GM10248 (cell line): ENCODE measurements at regions not wholly inside any gene's neighbourhood (a gene's known extent, or its start where the extent isn't known, plus 50 kb on each side); places are given as distances from the start of the nearest gene placed in this dataset.

Source experiments
- CTCF ChIA-PET: fragments of 300-600 bp; sonication (Branson Sonifier 250); formaldehyde crosslinking; extraction: SDS; loops from one replicate; lab custom pipeline; 2021; ENCODE audit warnings: antibody characterized with exemption; lab: Yijun Ruan, JAX
- POLR2A ChIA-PET: fragments of 350-650 bp; sonication (Branson Sonifier 250); formaldehyde crosslinking; extraction: SDS; loops from one replicate; lab custom pipeline; 2020; ENCODE audit warnings: antibody characterized with exemption; lab: Yijun Ruan, JAX
- DNase-seq: peaks from one replicate; pipeline ENCODE4 v3.0.0; 2012; ENCODE audit errors: extremely low spot score
- TF ChIP-seq, protein P1 (sequence below): IDR thresholded peaks from 2 replicates; pipeline ENCODE4 v1.5.1; 2012; ENCODE audit warnings: mild to moderate bottlenecking, low read depth; ENCODE audit errors: extremely low read depth, missing control alignments, control extremely low read depth

DNA sequence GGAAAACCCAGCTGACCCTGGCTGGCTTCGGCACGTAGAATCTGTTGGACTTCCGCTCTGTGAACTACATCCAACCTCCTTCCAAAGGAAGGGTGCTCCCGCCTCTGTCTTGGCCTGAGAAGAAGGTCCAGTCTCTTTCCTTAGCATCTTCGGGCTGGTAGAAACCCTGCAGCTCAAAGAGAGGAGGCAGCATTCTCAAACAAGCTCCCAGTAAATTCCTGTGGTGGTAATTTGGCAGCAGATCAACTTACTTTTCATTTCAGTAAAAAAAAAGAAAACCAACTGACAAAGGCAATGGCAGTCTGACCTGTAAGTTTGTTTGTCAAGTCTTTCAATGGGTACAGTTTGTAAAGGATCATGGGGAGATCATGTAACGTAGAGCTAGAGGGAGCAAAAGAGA lies 176.7 kb downstream of the MED10 start:
- CTCF ChIA-PET: no interaction called here
- TF ChIP-seq, protein P1, sequence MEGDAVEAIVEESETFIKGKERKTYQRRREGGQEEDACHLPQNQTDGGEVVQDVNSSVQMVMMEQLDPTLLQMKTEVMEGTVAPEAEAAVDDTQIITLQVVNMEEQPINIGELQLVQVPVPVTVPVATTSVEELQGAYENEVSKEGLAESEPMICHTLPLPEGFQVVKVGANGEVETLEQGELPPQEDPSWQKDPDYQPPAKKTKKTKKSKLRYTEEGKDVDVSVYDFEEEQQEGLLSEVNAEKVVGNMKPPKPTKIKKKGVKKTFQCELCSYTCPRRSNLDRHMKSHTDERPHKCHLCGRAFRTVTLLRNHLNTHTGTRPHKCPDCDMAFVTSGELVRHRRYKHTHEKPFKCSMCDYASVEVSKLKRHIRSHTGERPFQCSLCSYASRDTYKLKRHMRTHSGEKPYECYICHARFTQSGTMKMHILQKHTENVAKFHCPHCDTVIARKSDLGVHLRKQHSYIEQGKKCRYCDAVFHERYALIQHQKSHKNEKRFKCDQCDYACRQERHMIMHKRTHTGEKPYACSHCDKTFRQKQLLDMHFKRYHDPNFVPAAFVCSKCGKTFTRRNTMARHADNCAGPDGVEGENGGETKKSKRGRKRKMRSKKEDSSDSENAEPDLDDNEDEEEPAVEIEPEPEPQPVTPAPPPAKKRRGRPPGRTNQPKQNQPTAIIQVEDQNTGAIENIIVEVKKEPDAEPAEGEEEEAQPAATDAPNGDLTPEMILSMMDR: no peak
- DNase-seq: no peak
- POLR2A ChIA-PET: no interaction called here

DNA sequence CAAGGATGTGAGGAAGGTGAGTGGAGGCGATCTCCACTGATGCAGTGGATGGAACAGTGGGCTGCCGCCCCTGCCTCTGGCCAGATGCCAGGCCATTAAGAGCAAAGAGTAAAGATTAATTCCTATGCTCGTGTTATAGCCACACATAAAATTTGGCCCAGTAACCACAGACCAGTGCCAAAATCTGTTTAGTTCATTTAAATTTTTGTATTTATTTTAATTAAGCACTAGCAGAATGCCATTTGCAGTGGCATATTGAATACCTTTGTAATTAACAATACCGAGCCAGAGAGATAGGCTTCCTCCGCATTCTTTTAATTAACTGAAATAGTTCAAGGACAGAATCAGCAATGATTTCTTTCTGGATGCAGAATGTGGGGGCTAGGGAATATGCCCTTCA lies 179.8 kb downstream of the MED10 start:
- TF ChIP-seq, protein P1: no peak
- DNase-seq: no peak

DNA sequence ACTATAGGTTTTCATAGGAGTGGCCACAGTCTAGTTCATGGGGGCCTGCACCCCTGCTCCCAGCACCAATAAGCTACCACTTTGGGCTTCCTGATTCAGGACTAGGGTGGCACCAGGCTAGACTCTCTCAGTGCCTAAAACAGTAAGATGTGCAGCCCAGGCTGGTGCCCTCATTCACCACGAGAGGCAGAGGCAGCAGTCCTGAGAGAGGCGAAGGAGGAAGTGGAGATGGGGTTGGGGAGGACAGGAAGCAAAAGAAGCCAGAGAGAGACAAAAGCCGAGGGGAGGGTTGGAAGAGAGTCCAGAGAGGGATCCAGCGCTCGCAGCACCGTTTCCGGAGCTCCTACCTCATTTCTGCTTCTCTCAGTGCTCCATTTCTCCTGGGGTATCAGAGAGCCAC lies 180.9 kb downstream of the MED10 start:
- ChIA-PET CTCF (no interaction called here), POLR2A (no interaction called here)
- DNase-seq: no peak
- TF ChIP-seq, protein P1: no peak

More for the DNA sequence above, 179.8 kb downstream of the MED10 start:
- ChIA-PET POLR2A (no interaction called here), CTCF (no interaction called here)

DNA sequence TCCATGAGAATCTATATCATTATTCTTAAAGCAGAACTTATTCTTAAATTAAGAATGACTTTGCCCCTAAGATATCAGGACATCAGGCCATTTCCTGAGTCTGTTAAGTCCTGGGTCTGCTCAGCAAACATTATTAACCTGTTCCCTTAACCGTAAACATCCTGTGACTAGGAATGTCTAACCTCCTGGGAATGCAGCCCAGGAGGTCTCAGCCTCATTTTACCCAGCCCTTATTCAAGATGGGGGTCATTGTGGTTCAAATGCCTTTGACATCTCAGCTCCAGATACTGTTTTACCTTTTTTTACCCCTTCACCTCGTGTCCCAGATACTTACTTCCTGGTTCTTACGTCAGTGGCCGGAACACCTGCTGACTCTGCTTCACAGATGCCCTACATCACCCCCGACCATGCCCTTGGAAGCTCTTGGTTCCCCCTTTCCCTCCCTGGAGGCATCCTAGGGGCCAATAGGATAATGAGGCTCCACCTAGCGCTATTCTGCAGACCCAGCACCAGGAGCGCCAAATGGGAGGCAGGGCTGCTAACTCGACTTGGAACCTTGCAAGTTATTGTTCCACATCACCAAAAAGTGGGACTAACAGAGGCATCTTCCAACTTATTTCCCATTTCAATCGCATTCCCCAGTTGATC lies 182.5 kb downstream of the MED10 start:
- DNase-seq: no peak
- POLR2A ChIA-PET: no interaction called here
- TF ChIP-seq, protein P1: no peak
- CTCF ChIA-PET: no interaction called here

DNA sequence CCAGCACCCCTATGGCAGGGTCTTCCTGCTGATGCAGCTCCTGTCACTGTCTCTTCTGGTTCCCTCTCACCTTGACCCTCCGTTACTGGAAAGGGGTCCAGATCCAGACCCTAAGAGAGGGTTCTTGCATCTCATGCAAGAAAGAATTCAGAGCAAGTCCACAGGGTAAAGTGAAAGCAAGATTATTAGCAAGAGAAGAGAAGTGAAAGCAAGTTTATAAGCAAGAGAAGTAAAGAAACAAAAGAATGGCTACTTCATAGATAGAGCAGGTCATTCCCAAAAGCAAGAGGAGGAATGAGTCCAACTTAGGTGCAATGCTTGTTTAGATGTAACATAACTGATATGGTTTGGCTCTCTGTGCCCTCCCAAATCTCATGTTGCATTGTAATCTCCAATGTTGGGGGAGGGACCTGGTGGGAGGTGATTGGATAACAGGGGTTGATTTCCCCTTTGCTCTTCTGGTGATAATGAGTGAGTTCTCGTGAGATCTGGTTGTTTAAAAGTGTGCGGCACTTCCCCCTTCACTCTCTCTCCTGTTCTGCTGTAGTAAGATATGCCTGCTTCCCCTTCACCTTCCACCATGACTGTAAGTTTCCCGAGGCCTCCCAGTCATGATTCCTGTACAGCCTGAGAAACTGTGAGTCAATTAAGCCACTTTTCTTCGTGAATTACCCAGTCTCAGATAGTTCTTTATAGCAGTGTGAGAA lies 183.3 kb downstream of the MED10 start:
- TF ChIP-seq, protein P1: no peak
- ChIA-PET POLR2A (no interaction called here), CTCF (no interaction called here)
- no peak for DNase-seq

DNA sequence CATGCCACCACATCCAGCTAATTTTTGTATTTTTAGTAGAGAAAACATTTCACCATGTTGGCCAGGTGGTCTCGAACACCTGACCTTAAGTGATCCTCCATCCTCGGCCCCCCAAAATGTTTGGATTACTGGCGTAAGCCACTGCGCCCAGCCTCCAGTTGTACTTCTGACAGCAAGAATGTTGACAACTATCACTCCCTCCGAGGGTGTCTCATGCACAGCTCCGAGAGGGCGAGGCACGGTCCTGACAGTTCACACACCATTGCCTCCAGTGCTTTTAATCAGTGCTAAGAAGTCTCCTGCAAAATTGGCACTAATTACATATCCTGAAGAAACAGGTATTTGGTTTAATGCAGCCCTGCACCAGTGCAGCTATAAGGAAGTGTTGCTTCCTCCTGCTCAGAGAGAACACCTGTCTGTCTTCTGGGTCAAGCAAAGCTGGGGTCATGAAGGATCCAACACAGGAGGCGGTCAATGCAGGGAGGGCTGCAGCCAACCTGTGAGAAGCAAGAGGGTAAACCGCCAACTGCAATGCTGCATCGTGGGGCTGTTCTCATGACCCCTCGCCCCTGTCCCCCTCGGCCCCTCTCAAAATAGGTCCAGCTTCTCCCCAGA lies 184.0 kb downstream of the MED10 start:
- TF ChIP-seq, protein P1: no peak
- ChIA-PET POLR2A (no interaction called here), CTCF (no interaction called here)
- no peak for DNase-seq
